Nephron (organoid): ENCODE measurements at regions not wholly inside any gene's neighbourhood (a gene's known extent, or its start where the extent isn't known, plus 50 kb on each side); places are given as distances from the start of the nearest gene placed in this dataset.

Source experiments
- H3K27ac Mint-ChIP-seq, 3 experiments: 2 replicates each; pipeline ENCODE4 v1.8.0; 2020; ENCODE audit warnings: mixed read lengths in 3 of 3, mild to moderate bottlenecking in 2 of 3, moderate library complexity in 1 of 3
- H3K27me3 Mint-ChIP-seq: 2 replicates; pipeline ENCODE4 v1.8.0; 2021; ENCODE audit warnings: low read depth, mild to moderate bottlenecking, moderate library complexity, mixed read lengths
- H3K36me3 Mint-ChIP-seq: 2 replicates; pipeline ENCODE4 v1.8.0; 2020; ENCODE audit warnings: low read depth, mixed read lengths
- H3K4me1 Mint-ChIP-seq: 2 replicates; pipeline ENCODE4 v1.8.0; 2020; ENCODE audit warnings: mixed read lengths
- H3K4me3 Mint-ChIP-seq, 3 experiments: 2 replicates each; pipeline ENCODE4 v1.8.0; 2020; ENCODE audit warnings: mild to moderate bottlenecking in 3 of 3, mixed read lengths in 3 of 3, moderate library complexity in 2 of 3
- H3K9me3 Mint-ChIP-seq: 2 replicates; pipeline ENCODE4 v1.8.0; 2020; ENCODE audit warnings: mixed read lengths
- CTCF ChIP-seq, 3 experiments: fragments of 200-600 bp; sonication (generic); IDR thresholded peaks; one replicate each; pipeline ENCODE4 v1.5.0; 2021; ENCODE audit warnings: antibody characterized with exemption in 3 of 3; ENCODE audit not compliant: unreplicated experiment in 3 of 3

- H3K27ac Mint-ChIP-seq, result peak overlapping the region; percentile 96 to 98 (median 97)
- H3K27me3 Mint-ChIP-seq, result no peaks in the 10 kb centered on the region
- H3K4me1 Mint-ChIP-seq, result peaks cover 18% of the 10 kb centered on the region
- H3K9me3 Mint-ChIP-seq, result peaks cover 20% of the 10 kb centered on the region
- no peak overlapping the region for H3K4me3 Mint-ChIP-seq
- peaks cover 10% of the 10 kb centered on the region for H3K36me3 Mint-ChIP-seq
- no peak for TF ChIP-seq CTCF (IDR thresholded peaks at IDR 0.05; ENCODE audit: unreplicated experiment in 3 of 3)
Observed at GRCh38 chr7:138226001-138226476, 149.8 kb downstream of the AKR1D1 start.

GRCh38 chr7:138226745-138227279 is 150.6 kb downstream of the AKR1D1 start:
- TF ChIP-seq CTCF (IDR thresholded peaks at IDR 0.05; ENCODE audit: unreplicated experiment in 3 of 3), result no peak
- peaks cover 13% of the 10 kb centered on the region for H3K9me3 Mint-ChIP-seq
- H3K4me1 Mint-ChIP-seq, result peaks cover 18% of the 10 kb centered on the region
- no peak overlapping the region for H3K4me3 Mint-ChIP-seq
- no peaks in the 10 kb centered on the region for H3K27me3 Mint-ChIP-seq
- H3K27ac Mint-ChIP-seq, result peak overlapping the region; percentile 96 to 98 (median 97)
- peaks cover 2% of the 10 kb centered on the region for H3K36me3 Mint-ChIP-seq

- H3K27ac Mint-ChIP-seq, result peak overlapping the region in 1 of 3 experiments; percentile 26
- peaks cover 15% of the 10 kb centered on the region for H3K9me3 Mint-ChIP-seq
- peaks cover 18% of the 10 kb centered on the region for H3K4me1 Mint-ChIP-seq
- H3K27me3 Mint-ChIP-seq, result no peaks in the 10 kb centered on the region
- no peak for TF ChIP-seq CTCF (IDR thresholded peaks at IDR 0.05; ENCODE audit: unreplicated experiment in 3 of 3)
- no peaks in the 10 kb centered on the region for H3K36me3 Mint-ChIP-seq
- no peak overlapping the region for H3K4me3 Mint-ChIP-seq
Observed at GRCh38 chr7:138228119-138228518, 151.9 kb downstream of the AKR1D1 start.

GRCh38 chr7:138228769-138229168 is 152.5 kb downstream of the AKR1D1 start:
- H3K9me3 Mint-ChIP-seq, result peaks cover 17% of the 10 kb centered on the region
- H3K27me3 Mint-ChIP-seq, result no peaks in the 10 kb centered on the region
- peak overlapping the region; percentile 83 to 94 (median 92) for H3K27ac Mint-ChIP-seq
- no peak overlapping the region for H3K4me3 Mint-ChIP-seq
- H3K4me1 Mint-ChIP-seq, result peaks cover 18% of the 10 kb centered on the region
- H3K36me3 Mint-ChIP-seq, result no peaks in the 10 kb centered on the region
- TF ChIP-seq CTCF (IDR thresholded peaks at IDR 0.05; ENCODE audit: unreplicated experiment in 3 of 3), result no peak

GRCh38 chr7:138233189-138233588 is 156.9 kb downstream of the AKR1D1 start:
- H3K4me3 Mint-ChIP-seq, result no peak overlapping the region
- no peaks in the 10 kb centered on the region for H3K27me3 Mint-ChIP-seq
- H3K4me1 Mint-ChIP-seq, result peaks cover 4% of the 10 kb centered on the region
- TF ChIP-seq CTCF (IDR thresholded peaks at IDR 0.05; ENCODE audit: unreplicated experiment in 3 of 3), result no peak
- H3K27ac Mint-ChIP-seq, result no peak overlapping the region
- peaks cover 17% of the 10 kb centered on the region for H3K9me3 Mint-ChIP-seq
- H3K36me3 Mint-ChIP-seq, result no peaks in the 10 kb centered on the region

- TF ChIP-seq CTCF (IDR thresholded peaks at IDR 0.05; ENCODE audit: unreplicated experiment in 3 of 3), result no peak
- H3K27me3 Mint-ChIP-seq, result no peaks in the 10 kb centered on the region
Observed at GRCh38 chr7:138235207-138235606, 158.9 kb downstream of the AKR1D1 start.

More at GRCh38 chr7:138235207-138235606, 158.9 kb downstream of the AKR1D1 start:
- Mint-ChIP-seq H3K27ac (no peak overlapping the region), H3K4me1 (no peaks in the 10 kb centered on the region), H3K4me3 (no peak overlapping the region), H3K9me3 (peaks cover 23% of the 10 kb centered on the region), H3K36me3 (no peaks in the 10 kb centered on the region)
